AG09309 (cell line): ENCODE measurements at regions not wholly inside any gene's neighbourhood (a gene's known extent, or its start where the extent isn't known, plus 50 kb on each side); places are given as distances from the start of the nearest gene placed in this dataset.
"Not testable (repeated sequence)": the region's sequence is repeated elsewhere in the genome, so short reads cannot be mapped to it uniquely, and the experiment has no call there.

ENCODE experiments used
- DNase-seq: peaks from one replicate; pipeline ENCODE4 v3.0.0-alpha.2; 2010; ENCODE audit warnings: low read depth
- H3K4me3 ChIP-seq: 2 replicates; pipeline ENCODE4 v1.5.1; 2011; ENCODE audit warnings: mild to moderate bottlenecking, low read depth, low read length, moderate library complexity; ENCODE audit not compliant: control insufficient read depth
- TF ChIP-seq, protein P1 (sequence below): IDR thresholded peaks from 2 replicates; pipeline ENCODE4 v1.5.1; 2011; ENCODE audit warnings: mild to moderate bottlenecking, low read depth, low read length, inconsistent platforms; ENCODE audit not compliant: insufficient read depth, control insufficient read depth; ENCODE audit errors: missing control alignments

DNA sequence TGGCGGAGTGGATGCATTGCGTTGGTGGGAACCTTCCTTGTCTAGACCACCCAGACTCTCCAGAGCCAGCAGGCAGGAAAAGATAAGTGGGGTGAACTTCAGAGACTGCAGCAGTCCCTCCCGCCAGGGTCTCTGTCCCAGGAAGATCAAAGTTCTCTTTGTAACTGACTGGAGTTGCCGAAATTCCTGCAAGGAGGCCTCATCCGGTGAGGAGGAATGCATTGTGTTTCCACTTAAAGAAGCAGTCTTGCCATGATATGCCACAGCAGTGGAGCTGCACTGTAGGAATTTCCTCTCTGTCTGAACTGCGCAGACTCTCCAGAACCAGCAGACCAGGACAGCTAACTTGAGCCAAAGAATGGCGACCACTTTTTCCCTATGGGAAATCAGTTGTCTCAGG, 1190.4 kb downstream of the TECRL start:
- TF ChIP-seq, protein P1, sequence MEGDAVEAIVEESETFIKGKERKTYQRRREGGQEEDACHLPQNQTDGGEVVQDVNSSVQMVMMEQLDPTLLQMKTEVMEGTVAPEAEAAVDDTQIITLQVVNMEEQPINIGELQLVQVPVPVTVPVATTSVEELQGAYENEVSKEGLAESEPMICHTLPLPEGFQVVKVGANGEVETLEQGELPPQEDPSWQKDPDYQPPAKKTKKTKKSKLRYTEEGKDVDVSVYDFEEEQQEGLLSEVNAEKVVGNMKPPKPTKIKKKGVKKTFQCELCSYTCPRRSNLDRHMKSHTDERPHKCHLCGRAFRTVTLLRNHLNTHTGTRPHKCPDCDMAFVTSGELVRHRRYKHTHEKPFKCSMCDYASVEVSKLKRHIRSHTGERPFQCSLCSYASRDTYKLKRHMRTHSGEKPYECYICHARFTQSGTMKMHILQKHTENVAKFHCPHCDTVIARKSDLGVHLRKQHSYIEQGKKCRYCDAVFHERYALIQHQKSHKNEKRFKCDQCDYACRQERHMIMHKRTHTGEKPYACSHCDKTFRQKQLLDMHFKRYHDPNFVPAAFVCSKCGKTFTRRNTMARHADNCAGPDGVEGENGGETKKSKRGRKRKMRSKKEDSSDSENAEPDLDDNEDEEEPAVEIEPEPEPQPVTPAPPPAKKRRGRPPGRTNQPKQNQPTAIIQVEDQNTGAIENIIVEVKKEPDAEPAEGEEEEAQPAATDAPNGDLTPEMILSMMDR, result no peak
- DNase-seq, result no peak

DNA sequence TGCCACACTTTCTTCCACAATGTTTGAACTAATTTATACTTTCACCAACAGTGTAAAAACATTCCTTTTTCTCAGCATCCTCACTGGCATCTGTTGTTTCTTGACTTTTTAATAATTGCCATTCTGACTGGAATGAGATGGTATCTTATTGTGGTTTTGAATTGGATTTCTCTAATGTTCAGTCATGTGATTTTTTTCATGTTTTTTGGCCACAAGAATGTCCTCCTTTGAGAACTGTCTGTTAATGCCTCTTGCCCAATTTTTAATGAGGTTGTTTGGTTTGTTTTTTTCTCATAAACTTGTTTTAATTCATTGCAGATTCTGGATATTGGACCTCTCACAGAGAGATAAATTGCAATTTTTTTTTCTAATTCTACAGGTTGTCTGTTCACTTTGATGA, 1195.2 kb downstream of the TECRL start:
- TF ChIP-seq, protein P1, result no peak
- no peak overlapping the region for H3K4me3 ChIP-seq
- DNase-seq, result no peak

More for the DNA sequence above, 1190.4 kb downstream of the TECRL start:
- H3K4me3 ChIP-seq, result no peak overlapping the region

DNA sequence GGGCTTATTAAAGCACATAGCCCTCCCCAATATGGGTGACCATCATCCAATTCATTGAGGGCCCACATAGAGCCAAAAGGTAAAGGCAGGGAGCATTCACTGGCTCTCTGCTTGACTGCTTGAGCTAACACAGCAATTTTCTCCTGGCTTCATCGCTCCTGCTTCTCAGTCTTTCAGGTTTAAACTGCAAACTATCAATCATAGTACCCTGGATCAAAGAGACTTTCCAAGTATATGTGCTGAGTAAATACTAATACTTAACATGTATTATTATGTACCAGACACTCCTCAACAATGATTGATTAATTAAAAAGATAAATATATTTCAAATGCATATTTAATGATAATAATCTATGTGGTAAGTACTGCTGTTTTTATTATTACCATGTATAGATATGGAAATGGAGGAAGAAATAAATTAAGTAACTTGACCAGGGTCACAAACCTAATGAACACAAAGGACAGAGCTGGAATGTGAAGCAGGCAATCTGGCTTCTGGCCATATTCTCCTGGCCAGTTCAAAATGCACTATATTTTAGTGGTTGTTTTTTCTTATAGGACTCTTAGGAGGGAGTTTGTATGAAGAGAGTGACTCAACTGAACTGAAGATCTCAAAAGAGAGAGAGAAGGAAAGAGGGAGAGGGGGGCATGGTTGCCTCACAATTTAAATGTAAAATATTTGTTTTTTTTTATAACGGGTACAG, 1197.3 kb downstream of the TECRL start:
- no peak for DNase-seq
- H3K4me3 ChIP-seq, result no peak overlapping the region
- TF ChIP-seq, protein P1, result no peak

DNA sequence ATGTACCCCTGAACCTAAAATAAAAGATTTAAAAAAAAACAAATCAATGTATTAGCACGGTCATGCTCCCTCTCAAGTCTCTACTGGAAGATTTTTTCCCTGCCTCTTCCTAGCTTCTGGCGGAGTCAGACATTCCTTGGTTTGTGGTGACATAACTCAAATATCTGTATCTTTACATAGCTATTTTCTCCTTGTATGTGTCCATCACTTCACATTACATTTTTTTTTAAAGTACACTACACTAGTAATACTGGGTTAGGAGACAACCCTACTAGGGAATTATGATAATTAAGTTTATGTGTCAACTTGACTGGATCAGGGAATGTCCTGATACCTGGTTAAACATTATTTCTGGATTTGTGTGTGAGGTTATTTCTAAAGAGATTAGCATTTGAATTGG, 1197.9 kb downstream of the TECRL start:
- no peak for DNase-seq
- TF ChIP-seq, protein P1, result no peak
- H3K4me3 ChIP-seq, result no peak overlapping the region

DNA sequence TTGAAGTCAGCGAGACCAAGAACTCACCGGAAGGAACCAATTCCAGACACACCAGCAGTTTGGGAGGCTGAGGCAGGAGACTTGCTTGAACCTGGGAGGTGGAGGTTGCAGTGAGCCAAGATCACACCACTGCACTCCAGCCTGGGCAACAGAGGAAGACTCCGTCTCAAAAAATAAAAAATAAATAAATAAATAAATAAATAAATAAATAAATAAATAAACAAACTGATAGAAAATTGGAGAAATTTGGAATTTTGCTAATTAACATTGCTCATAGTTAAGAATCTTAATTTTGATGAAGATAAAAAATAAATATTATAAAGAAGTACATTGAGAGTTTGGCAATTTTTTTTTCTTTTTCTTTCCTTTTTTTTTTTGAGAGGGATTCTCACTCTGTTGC, 1216.2 kb downstream of the TECRL start:
- not testable (repeated sequence) for DNase-seq, H3K4me3 ChIP-seq

DNA sequence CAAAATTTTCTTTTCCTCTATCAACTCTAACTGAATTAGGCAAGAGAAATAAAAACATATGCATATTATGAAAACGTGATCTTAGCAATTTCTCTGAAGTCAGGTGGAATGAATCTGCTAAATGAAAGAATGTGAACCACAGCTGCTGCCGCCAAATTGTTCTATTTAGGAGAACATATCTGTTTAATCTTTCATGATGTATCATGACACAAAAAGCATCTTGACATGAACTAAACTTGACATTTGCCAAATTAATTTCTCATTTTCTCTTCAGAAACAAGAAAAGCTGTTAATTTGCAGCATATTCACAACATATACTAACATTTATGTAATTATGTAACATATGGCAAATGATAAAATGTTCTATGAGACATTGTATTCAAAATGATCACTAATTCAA, 1237.9 kb downstream of the TECRL start:
- TF ChIP-seq, protein P1, result no peak
- DNase-seq, result no peak
- no peak overlapping the region for H3K4me3 ChIP-seq

DNA sequence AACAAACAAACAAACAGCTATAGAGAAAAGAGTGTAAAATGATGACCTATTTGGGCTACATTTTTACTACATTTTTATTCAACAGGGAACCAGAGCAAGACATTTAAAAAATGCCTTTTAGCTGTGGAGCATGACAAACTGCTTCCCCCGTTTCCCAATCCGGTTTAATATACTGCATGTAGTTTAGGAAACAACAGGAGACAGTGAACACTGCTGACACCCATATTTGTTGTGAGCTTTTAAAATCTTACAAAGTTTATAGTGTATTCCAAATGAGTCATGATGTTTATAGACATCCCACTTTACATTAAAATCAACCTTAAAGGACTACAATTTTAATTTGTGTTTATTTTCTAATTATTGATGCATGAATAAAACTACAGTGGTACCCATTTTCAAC, 1238.3 kb downstream of the TECRL start:
- no peak for DNase-seq
- TF ChIP-seq, protein P1, result no peak
- no peak overlapping the region for H3K4me3 ChIP-seq
